ENCODE measurements at regions not wholly inside any gene's neighbourhood (a gene's known extent, or its start where the extent isn't known, plus 50 kb on each side); places are given as distances from the start of the nearest gene placed in this dataset.
"Not testable (repeated sequence)": the region's sequence is repeated elsewhere in the genome, so short reads cannot be mapped to it uniquely, and the experiment has no call there.

DNA sequence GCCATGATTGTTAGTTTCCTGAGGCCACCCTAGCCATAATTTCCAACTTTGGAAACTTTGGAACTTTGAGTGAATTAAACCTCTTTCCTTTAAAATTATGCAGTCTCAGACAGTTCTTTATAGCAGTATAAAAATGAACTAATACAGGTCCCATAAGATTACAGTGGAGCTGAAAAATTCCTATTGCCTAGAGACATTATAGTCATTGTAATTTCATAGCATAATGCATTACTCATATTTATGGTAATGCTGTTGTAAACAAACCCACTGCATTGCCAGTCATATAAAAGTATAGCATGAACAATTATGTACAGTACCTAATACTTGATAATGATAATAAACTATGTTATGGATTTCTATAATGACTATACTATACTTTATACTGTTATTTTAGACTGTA is 88.0 kb upstream of the TMEM229A start:
- no peak overlapping the region for H3K4me3 ChIP-seq (ENCODE audit: low read depth, low read length)
- TF ChIP-seq, protein P1, sequence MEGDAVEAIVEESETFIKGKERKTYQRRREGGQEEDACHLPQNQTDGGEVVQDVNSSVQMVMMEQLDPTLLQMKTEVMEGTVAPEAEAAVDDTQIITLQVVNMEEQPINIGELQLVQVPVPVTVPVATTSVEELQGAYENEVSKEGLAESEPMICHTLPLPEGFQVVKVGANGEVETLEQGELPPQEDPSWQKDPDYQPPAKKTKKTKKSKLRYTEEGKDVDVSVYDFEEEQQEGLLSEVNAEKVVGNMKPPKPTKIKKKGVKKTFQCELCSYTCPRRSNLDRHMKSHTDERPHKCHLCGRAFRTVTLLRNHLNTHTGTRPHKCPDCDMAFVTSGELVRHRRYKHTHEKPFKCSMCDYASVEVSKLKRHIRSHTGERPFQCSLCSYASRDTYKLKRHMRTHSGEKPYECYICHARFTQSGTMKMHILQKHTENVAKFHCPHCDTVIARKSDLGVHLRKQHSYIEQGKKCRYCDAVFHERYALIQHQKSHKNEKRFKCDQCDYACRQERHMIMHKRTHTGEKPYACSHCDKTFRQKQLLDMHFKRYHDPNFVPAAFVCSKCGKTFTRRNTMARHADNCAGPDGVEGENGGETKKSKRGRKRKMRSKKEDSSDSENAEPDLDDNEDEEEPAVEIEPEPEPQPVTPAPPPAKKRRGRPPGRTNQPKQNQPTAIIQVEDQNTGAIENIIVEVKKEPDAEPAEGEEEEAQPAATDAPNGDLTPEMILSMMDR (IDR thresholded peaks at IDR 0.05; ENCODE audit: low read depth, low read length) = no peak

DNA sequence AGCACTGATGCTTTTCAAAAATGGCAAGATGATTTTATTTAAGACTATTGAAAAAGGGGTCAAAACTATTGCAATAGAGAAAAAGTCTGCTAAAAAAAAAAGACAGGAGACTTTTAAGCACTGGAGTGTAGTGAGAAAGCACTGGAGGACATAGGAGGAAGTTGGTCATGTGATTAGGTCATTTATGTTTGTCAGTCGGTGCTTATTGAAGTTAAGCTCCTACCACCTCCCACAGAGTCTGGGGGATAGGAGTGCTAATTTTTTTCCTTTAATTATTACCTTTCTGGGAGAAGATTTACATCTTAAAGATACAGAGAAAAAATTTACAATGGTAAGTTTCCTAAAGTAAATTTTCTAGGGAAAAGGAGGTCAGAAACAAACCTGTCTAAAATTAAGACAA is 80.2 kb upstream of the TMEM229A start:
- TF ChIP-seq, protein P1 (IDR thresholded peaks at IDR 0.05; ENCODE audit: low read depth, low read length) = no peak
- H3K4me3 ChIP-seq (ENCODE audit: low read depth, low read length) = no peak overlapping the region

DNA sequence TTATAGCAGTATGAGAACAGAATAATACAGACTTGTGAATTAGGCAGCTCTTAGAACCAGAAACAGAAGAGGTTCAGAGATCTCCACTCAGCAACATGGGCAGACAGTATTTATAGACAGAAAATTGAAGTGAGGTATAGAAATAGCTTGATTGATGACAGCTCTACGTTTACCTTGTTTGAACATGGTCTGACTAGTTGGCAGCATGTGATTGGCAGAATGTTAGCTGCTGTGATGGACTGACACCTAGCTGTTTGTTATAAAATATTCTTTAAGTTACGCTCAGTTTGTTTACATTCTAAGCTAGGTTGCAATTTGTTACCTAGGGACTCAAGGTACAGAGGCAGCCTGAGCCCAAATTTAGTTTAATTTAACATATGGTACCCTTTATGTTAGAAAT is 73.7 kb upstream of the TMEM229A start:
- no peak overlapping the region for H3K4me3 ChIP-seq (ENCODE audit: low read depth, low read length)
- TF ChIP-seq, protein P1 (IDR thresholded peaks at IDR 0.05; ENCODE audit: low read depth, low read length) = no peak

DNA sequence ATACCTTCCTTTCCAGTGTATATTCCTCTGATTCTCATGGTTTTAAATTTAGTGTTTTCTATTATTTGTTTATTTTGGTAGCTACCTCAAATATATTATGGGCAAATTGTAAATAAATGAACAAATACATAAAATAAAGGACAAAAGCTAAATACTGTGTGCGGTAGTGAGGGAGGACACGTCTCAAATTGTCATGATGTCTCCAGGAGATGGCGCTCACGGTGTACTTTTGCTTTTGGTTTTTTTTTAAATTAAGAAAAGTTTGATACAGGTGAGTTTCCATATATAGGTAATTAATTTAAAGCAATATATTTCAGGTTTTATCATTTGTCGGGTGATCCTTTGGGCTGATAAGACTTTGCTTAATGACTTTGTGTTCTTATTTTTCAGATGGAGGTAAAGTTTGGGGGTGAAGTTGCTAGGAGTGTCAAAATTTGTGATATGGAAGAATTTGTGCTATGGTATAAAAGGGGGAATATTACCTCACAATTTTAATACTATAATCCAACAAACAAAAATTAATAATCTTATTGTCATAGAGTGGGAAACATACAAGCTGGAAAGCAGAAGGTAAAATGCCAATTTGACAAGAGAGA is 68.4 kb upstream of the TMEM229A start:
- H3K4me3 ChIP-seq (ENCODE audit: low read depth, low read length) = no peak overlapping the region
- TF ChIP-seq, protein P1 (IDR thresholded peaks at IDR 0.05; ENCODE audit: low read depth, low read length) = no peak; the same call in 1 of the 2 replicates

DNA sequence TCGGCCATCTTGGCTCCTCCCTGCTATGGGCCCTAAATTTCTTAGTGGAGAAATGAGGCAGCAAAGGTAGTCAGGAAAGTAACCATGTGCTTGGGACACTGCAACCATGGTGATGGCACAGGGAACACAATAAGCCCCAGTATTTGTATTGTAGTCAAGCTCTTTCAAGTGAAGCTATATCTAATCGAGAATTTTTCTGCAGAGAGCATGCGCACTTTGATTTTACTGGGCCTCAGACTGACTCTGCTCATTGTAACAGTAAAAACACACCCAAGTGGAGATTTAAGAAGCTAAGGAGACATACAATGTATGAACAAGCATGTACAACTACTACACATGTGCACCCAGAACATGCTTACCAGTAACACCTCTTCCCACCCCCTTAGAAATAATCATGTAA is 67.3 kb upstream of the TMEM229A start:
- no peak overlapping the region for H3K4me3 ChIP-seq (ENCODE audit: low read depth, low read length)
- TF ChIP-seq, protein P1 (IDR thresholded peaks at IDR 0.05; ENCODE audit: low read depth, low read length) = no peak

DNA sequence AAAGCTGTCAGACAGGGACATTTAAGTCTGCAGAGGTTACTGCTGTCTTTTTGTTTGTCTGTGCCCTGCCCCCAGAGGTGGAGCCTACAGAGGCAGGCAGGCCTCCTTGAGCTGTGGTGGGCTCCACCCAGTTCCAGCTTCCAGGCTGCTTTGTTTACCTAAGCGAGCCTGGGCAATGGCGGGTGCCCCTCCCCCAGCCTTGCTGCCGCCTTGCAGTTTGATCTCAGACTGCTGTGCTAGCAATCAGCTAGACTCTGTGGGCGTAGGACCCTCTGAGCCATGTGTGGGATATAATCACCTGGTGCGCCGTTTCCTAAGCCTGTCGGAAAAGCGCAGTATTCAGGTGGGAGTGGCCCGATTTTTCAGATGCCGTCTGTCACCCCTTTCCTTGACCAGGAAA is 66.7 kb upstream of the TMEM229A start:
- not testable (repeated sequence) for H3K4me3 ChIP-seq (ENCODE audit: low read depth, low read length)

DNA sequence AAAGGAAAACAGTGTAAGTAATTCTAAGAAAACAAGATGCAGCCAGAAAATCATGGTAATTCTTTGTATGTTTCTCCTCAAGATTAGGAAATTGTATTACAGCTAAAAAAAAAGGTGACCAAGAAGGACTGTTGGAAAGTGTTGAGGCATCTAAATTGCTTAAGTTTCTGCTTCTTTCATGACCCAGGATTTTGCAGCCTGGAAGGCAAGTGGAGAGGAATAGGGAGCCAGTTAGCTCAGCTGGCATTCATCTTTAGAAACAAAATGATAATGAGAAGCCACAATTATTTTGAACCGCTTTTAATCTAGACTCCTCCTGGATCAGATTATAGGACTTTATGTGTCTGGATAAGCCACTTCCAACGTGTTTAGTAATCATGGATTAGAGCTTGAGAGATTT is 56.8 kb upstream of the TMEM229A start:
- TF ChIP-seq, protein P1 (IDR thresholded peaks at IDR 0.05; ENCODE audit: low read depth, low read length) = no peak
- no peak overlapping the region for H3K4me3 ChIP-seq (ENCODE audit: low read depth, low read length)

DNA sequence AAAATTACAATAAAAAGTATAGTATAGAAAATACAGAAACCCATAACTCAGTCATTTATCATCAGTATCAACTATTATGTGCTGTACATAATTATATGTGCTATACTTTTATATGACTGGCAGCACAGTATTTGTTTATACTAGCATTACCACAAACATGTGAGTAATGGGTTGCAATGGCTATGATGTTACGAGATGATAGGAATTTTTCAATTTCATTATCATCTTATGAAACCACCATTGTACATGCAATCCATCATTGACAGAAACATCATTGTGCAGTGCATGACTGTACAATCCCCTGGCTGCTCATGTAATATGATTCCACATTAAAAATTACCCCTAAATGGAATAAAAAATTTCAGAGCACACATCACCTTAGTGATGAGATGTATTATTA is 55.7 kb upstream of the TMEM229A start:
- TF ChIP-seq, protein P1 (IDR thresholded peaks at IDR 0.05; ENCODE audit: low read depth, low read length) = no peak
- no peak overlapping the region for H3K4me3 ChIP-seq (ENCODE audit: low read depth, low read length)
